Cardiac muscle cell (in vitro differentiated cells and primary cell): ENCODE measurements at regions not wholly inside any gene's neighbourhood (a gene's known extent, or its start where the extent isn't known, plus 50 kb on each side); places are given as distances from the start of the nearest gene placed in this dataset.

Experiments used
- DNase-seq, 2 donors: peaks; one replicate each; pipeline versions ENCODE4 v3.0.0 to v3.0.0-alpha.2; 2010 to 2017; ENCODE audit warnings: low read depth in 1 of 2, low spot score in 1 of 2
- H3K27ac ChIP-seq: fragments of 200-600 bp; sonication (generic); 2 replicates; pipeline ENCODE4 v1.5.1; 2016
- H3K27me3 ChIP-seq: fragments of 200-600 bp; sonication (generic); 2 replicates; pipeline ENCODE4 v1.6.0; 2016; ENCODE audit warnings: control low read depth
- H3K36me3 ChIP-seq: fragments of 200-600 bp; sonication (generic); 2 replicates; pipeline ENCODE4 v1.5.1; 2016; ENCODE audit warnings: control low read depth
- H3K4me1 ChIP-seq: fragments of 200-600 bp; sonication (generic); 2 replicates; pipeline ENCODE4 v1.8.1; 2017; ENCODE audit warnings: low read depth, mild to moderate bottlenecking, mixed run types
- H3K4me3 ChIP-seq: fragments of 200-600 bp; sonication (generic); 2 replicates; pipeline ENCODE4 v1.5.1; 2016; ENCODE audit warnings: mild to moderate bottlenecking
- H3K9me3 ChIP-seq: fragments of 200-600 bp; sonication (generic); 2 replicates; pipeline ENCODE4 v1.5.1; 2017; ENCODE audit warnings: low read depth, mild to moderate bottlenecking, control low read depth
- CTCF ChIP-seq: IDR thresholded peaks from 2 replicates; pipeline ENCODE4 v1.5.1; 2012; ENCODE audit warnings: low read depth, mild to moderate bottlenecking, low read length

DNA sequence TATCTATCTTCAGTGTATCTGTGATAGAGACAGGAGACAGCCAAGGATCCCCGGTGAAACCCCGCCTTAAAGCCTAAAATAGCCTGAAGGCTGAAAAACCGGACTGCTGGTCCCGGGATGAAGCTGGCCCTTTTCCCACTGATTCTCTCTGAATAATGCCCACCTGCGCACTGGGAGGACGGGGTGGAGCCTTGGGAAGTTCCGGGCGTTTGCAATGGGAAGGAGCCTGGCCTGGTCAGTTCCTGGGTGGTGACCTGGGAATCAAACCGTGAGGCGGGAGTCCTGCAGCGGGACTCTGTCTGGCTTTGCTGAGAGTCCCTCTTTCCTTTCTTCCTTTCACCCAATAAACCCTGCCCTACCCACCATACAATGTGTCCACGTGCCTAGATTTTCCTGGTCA is 157.9 kb downstream of the C3orf38 start:
- no peaks in the 10 kb centered on the region for H3K36me3 ChIP-seq
- no peak for DNase-seq
- no peak overlapping the region for H3K27ac ChIP-seq
- H3K27me3 ChIP-seq = no peaks in the 10 kb centered on the region
- H3K4me1 ChIP-seq = no peaks in the 10 kb centered on the region
- H3K9me3 ChIP-seq = no peaks in the 10 kb centered on the region
- H3K4me3 ChIP-seq = no peak overlapping the region
- no peak for TF ChIP-seq CTCF

DNA sequence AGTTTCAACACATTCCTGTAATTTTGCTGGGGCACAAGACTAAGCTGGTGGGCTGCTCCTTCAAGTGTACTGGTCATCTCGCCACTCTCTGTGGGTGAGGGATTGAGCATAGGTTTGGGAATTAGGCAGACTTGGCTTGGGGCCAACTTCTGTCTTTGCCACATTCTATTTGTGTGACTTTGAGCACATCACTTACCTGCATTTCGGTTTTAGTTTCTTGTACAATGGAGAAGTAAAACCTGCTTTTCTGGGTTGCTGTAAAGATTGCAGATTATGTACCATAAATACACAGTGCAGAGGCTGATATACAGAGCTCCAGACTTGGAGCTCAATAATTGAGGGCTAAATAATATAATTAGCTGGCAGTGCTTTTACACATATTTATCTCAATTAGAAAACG is 162.1 kb downstream of the C3orf38 start:
- TF ChIP-seq CTCF = no peak
- Histone ChIP-seq H3K36me3 (no peaks in the 10 kb centered on the region), H3K9me3 (no peaks in the 10 kb centered on the region), H3K4me3 (no peak overlapping the region), H3K27ac (no peak overlapping the region), H3K4me1 (no peaks in the 10 kb centered on the region), H3K27me3 (no peaks in the 10 kb centered on the region)
- no peak for DNase-seq

- H3K9me3 ChIP-seq = no peaks in the 10 kb centered on the region
- H3K4me1 ChIP-seq = no peaks in the 10 kb centered on the region
- TF ChIP-seq CTCF = no peak
- H3K27me3 ChIP-seq = no peaks in the 10 kb centered on the region
- no peaks in the 10 kb centered on the region for H3K36me3 ChIP-seq
- no peak overlapping the region for H3K4me3 ChIP-seq
- peak in 1 of 2 donors; percentile 15 for DNase-seq
- H3K27ac ChIP-seq = no peak overlapping the region
Measured at GRCh38 chr3:88312256-88312655, 162.5 kb downstream of the C3orf38 start.

DNA sequence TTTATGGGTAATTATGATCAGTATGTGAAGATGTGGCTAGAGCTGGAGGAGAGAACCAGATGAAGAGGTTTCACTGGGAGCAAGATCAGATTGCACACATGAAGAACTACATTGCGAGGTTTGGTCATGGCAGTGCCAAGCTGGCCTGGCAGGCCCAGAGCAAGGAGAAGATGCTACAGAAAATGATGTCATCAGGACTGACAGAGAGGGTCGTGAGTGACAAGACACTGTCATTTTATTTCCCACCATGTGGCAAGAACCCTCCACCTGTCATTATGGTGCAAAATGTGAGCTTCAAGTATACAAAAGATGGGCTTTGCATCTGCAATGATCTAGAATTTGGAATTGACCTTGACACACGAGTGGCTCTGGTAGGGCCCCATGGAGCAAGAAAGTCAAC is 168.3 kb downstream of the C3orf38 start:
- no peak overlapping the region for H3K4me3 ChIP-seq
- no peak overlapping the region for H3K27ac ChIP-seq
- H3K27me3 ChIP-seq = no peaks in the 10 kb centered on the region
- no peaks in the 10 kb centered on the region for H3K4me1 ChIP-seq
- DNase-seq = no peak
- no peak for TF ChIP-seq CTCF
- no peaks in the 10 kb centered on the region for H3K36me3 ChIP-seq
- H3K9me3 ChIP-seq = no peaks in the 10 kb centered on the region

DNA sequence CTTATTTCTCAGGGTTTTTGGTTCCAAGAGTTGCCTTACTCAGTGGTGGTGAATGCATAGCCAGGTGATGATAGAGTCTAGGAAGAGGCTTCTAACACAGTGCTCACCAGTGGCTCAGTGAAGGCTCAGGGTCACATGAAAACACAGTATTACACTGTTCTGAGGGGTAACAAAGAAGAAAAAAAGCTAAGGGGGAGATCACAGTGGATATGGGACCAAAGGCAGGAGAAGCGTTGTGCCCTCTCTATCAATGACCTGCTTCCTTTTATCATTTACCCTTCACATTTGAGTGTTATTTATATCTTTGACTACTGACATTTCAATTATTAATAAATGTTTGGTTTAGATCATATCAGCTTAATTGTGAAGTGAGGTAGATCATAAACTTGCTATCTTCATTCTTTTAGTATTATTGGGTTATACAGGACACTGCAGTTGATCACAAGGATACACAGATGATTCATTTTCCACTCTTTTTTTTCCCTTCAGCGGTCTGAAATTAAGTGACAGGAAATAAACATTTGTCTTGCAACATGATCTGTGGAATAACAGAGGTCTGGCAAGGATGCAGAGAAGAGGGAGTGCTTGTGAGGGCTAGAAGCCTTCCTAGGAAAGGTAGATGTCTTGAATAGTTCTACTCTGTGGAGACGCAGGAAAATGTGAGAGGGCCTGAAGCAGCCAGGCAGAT is 171.7 kb downstream of the C3orf38 start:
- peak in 1 of 2 donors; percentile 21 for DNase-seq
- H3K27ac ChIP-seq = no peak overlapping the region

More for the DNA sequence above, 171.7 kb downstream of the C3orf38 start:
- Histone ChIP-seq H3K9me3 (no peaks in the 10 kb centered on the region), H3K27me3 (no peaks in the 10 kb centered on the region), H3K4me3 (no peak overlapping the region), H3K4me1 (no peaks in the 10 kb centered on the region), H3K36me3 (no peaks in the 10 kb centered on the region)
- TF ChIP-seq CTCF = no peak
